Fibroblast of mammary gland (primary cell): ENCODE measurements at regions not wholly inside any gene's neighbourhood (a gene's known extent, or its start where the extent isn't known, plus 50 kb on each side); places are given as distances from the start of the nearest gene placed in this dataset.

Source experiments
- DNase-seq: peaks from one replicate; pipeline ENCODE4 v3.0.0-alpha.2; 2010; ENCODE audit warnings: low read depth
- H3K4me3 ChIP-seq: 2 replicates; pipeline ENCODE4 v1.5.1; 2011; ENCODE audit warnings: low read depth, mild to moderate bottlenecking, low read length, moderate library complexity; ENCODE audit not compliant: control insufficient read depth
- TF ChIP-seq, protein P1 (sequence below): conservative IDR thresholded peaks from 2 replicates; pipeline ENCODE4 v1.5.1; 2011; ENCODE audit warnings: low read depth, low read length, inconsistent platforms; ENCODE audit not compliant: control insufficient read depth, insufficient read depth

DNA sequence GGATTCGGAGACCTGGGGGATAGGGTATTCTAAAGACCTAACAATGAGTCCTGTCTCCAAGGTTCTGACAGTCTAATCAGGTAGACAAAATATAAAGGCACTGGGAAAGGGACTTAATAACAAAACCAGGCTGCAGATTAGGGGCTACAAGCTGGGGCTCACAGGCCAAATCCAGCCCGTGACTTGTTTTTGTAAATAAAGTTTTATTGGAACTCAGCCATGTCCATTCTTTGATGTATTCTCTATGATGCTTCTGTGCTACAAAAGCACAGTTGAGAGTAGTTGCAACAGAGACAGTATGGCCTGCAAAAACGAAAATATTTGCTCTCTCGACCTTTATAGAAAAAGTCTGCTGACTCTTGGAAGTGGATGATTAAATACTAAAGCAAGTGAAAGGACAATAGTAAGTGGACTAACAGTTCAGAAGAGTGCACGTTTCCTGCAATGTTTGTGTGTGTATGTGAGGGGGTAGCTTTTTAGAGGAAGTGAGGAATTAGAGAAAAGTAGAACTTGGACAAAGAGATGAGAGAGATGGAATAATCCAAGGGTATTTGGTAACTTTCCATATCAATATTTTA lies 115.4 kb upstream of the ZFHX3 start:
- no peak overlapping the region for H3K4me3 ChIP-seq
- no peak for DNase-seq
- TF ChIP-seq, protein P1, sequence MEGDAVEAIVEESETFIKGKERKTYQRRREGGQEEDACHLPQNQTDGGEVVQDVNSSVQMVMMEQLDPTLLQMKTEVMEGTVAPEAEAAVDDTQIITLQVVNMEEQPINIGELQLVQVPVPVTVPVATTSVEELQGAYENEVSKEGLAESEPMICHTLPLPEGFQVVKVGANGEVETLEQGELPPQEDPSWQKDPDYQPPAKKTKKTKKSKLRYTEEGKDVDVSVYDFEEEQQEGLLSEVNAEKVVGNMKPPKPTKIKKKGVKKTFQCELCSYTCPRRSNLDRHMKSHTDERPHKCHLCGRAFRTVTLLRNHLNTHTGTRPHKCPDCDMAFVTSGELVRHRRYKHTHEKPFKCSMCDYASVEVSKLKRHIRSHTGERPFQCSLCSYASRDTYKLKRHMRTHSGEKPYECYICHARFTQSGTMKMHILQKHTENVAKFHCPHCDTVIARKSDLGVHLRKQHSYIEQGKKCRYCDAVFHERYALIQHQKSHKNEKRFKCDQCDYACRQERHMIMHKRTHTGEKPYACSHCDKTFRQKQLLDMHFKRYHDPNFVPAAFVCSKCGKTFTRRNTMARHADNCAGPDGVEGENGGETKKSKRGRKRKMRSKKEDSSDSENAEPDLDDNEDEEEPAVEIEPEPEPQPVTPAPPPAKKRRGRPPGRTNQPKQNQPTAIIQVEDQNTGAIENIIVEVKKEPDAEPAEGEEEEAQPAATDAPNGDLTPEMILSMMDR: no peak

DNA sequence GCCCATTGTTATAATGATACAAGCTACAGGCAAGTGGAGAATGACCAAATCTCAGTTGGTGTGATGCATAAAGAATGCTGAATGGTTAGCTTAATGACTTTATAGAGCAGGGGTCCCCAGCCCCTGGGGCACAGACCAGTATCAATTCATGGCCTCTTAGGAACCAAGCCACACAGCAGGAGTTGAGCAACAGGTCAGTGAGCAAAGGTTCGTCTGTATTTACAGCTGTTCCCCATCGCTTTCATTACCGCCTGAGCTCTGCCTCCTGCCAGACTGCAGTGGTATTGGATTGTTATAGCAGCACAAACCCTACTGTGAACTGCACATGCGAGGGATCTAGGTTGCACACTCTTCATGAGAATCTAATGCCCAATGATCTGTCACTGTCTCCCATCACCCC lies 114.0 kb upstream of the ZFHX3 start:
- TF ChIP-seq, protein P1: no peak
- H3K4me3 ChIP-seq: no peak overlapping the region
- no peak for DNase-seq

DNA sequence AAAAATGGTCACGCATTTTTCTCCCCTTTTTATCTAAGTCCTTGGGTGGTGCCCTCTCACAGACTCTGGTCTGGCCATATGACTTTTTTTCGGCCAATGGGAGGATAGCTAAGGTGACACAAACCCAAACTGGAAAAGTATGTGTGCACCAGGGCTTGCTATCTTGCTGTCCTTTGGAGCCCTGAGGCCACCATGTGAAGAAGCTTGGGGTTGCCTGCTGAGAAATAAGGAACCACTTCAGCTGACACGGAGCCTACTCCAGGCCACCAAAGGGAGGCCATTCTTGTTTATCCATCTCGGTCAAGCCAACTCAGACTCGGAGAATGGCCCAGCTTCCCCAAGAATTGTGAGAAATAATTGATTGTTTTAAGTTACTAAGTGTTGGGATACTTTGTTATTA lies 111.4 kb upstream of the ZFHX3 start:
- DNase-seq: no peak
- H3K4me3 ChIP-seq: no peak overlapping the region
- TF ChIP-seq, protein P1: no peak

DNA sequence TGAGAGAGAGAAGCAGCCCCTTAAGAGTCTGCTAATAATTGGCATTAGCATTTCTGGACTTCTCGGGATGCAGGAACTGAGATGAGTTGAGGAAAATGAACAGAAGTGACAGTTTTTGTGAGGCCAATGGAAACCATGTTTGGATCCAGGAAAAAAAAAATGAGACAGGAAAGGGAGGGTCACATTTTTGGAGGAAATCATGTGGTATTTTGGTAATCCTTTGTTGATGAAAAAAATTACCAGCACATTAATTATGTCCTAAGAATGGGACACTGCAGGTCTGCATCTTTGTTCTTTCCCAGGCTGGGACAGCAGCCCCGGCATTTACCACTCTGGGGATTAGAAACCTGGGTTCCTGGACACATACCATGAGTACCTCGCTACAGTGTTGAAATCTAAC lies 109.9 kb upstream of the ZFHX3 start:
- no peak for DNase-seq
- no peak overlapping the region for H3K4me3 ChIP-seq
- TF ChIP-seq, protein P1: no peak

DNA sequence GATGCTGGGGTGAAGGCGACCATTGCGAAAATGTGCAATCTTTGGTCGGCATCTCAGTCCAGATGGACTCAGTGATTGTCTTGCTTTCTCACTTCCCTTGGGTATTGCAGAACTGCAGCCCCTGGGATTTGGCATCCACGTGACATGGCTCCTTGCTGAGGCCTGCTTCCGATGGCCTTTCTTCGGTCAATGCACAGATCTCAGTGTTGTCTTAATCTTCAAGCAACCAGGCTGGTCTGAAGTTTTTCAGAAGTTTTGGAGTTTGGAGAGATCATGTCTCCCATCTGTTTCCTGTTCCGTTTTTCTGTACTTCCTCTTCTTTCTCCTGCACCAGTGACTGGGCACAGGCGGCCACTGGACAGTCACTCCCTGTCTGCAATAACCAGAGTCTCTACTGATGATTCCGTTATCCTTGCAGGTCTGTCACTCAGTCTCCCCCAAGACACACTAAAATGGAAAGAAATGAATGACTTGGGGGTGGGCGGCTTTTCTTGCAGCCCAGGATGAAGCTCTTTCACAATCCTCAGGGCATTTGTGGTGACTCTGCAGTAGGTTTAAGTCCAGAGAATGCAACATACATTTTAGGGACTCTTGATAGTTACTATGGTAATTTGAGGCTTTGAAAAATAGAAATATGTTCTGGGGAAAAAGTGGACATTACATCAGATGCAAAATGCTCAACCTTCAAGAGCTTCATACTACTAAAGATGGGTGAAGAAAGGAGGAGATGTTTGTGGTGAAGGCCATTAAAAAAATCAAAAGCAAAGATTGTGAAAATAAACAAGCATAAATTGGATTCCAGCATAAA lies 106.3 kb upstream of the ZFHX3 start:
- no peak for DNase-seq
- H3K4me3 ChIP-seq: no peak overlapping the region

DNA sequence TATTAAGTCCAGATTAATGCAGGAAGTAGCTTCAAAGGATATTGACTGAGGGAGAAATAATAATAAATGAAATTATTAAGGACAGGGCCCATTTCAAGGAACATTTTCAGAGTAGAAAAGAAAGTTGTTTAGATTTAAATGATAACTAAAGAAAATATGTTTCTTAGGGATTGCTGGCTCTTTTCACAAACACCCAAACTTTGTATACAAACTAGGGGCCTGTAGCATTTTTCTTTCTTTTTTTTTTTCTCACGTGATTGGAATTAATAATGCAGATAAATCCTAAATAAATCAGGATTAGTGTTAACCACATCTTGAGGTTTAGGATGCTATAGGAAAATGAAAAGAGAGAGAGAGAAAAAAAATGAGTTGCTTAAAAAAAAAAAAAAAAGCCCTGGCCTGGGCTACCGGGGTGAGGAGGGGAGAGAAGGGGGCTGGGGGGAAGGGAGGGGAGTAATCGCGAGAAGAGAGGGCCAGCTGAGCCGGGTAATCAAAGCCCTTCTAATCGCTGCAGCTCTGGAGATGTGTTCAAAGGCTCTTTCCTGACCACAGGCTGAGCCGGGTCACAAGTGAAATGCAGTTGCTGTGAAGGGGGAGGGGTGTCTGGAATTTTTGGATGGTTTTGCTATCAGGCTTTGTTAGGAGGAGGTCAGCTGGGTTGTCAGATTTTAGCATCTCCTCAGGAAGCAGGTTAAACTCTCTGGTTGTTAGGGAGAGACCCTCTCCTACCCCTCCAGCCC lies 104.6 kb upstream of the ZFHX3 start:
- TF ChIP-seq, protein P1: no peak
- DNase-seq: no peak
- no peak overlapping the region for H3K4me3 ChIP-seq

More for the DNA sequence above, 106.3 kb upstream of the ZFHX3 start:
- TF ChIP-seq, protein P1: no peak
